Stimulated activated CD8-positive, alpha-beta memory T cell treated with anti-CD3 and anti-CD28 coated beads, Interleukin-12 subunit alpha, Interleukin-12 subunit beta, amount 100 ng/mL, for 24 hours (primary cell): ENCODE measurements at regions not wholly inside any gene's neighbourhood (a gene's known extent, or its start where the extent isn't known, plus 50 kb on each side); places are given as distances from the start of the nearest gene placed in this dataset.
"Not testable (repeated sequence)": the region's sequence is repeated elsewhere in the genome, so short reads cannot be mapped to it uniquely, and the experiment has no call there.

Experiments
- DNase-seq: peaks from one replicate; pipeline ENCODE4 v3.0.0-alpha.2; 2020; ENCODE audit errors: extremely low read depth

DNA sequence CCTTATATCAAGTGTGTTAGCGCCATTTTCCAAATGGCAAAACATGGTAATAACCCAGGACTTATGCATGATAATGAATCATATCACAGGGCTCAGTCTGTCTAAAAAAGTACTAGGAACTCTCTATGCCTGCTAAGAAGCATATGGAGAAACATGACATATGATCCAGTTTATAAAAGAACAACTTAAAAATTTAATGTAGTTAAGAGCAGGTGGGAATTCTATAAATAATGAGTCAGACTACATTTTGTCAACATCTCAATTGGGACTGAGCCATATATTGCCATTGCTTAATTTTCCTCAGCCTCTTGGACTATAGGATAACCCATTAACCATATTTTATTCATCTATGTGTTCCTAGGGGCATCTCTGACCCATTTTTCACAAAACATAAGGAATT, 360.4 kb upstream of the AGA start:
- no peak for DNase-seq

DNA sequence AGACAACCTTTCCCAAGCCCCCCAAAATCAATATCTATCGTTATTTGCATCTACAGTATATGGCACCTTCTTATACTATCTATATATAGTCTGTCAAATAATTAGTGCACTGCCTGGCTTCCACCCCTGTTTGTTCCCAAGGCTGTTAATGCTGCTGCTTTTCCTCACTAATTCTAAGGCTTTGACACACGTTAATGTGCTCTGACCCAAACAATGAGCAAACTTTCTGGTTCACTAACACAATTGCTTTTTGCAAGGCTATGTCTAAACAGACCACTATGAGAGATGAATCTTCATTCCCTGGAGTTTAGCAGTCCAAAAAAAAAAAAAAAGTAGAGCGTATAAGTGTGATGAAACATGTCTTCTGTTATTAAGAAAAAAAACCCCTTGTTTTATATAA, 360.9 kb upstream of the AGA start:
- DNase-seq, result no peak

DNA sequence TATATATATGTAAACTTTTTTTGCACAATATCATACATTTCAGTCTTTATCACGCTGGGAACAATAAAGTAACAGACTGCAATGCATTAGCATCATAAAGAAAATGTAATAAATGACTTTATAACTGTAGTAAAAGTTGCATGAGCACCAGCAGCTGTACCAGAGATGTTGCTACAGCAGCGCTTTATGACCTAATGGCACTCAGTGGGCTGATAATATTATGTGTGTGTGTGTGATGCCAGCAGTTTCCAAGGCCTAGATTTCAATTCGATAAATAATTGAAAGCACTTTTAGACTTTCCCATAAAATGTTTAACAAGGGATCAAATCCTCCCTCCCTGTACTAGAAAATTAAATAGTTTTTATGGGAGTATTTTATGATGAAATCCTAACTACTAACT, 367.6 kb upstream of the AGA start:
- no peak for DNase-seq

DNA sequence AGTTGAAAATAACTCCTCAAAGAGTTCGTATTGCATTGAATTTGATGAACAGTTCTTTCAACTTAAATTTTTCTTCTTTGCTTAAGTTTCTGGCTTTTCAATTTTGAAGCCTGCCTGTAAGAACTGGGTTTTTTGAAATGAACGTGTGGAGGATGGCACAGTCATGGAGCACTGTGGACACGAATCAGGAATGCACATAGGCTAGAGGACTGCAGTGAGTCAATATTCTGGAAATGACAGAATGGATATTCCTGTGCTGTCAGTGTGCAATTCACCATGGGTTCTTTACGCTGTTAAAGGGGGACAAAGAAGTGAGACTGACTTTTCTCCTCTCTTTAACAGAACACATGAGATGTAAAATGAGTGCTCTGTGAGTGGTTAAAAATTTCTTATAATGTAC, 368.0 kb upstream of the AGA start:
- DNase-seq, result no peak

DNA sequence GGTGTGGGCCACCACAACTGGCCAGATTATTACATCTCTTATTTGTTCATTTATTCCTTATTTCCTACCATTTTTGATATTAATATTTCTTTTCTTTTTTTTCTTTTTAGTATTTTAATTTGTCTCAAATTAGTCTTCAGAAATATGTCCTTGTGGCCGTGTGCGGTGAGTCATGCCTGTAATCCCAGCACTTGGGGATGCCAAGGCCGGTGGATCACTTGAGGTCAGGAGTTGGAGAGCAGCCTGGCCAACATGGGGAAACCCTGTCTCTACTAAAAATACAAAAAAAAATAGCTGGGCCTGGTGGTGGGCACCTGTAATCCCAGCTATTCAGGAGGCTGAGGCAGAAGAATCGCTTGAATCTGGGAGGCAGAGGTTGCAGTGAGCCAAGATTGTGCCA, 376.2 kb upstream of the AGA start:
- DNase-seq, result not testable (repeated sequence)

DNA sequence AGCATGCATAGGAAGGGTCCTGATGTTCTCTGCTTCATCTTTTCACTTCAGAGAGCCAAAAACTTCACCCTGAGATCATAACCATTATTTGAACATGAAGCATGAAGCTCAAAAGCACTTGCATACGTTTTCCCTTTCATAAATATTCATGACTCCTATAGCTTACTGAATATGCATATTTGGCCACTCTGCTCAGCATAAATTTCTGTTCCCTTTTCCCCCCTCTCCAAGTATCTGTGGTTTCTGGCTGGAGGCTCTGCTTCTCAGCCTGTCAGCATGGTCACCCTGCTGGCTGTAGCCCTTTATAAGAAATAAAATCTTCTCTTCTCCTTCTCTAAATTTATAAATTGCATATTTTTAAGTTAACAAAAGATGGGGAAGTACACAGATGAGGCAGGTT, 384.7 kb upstream of the AGA start:
- no peak for DNase-seq

DNA sequence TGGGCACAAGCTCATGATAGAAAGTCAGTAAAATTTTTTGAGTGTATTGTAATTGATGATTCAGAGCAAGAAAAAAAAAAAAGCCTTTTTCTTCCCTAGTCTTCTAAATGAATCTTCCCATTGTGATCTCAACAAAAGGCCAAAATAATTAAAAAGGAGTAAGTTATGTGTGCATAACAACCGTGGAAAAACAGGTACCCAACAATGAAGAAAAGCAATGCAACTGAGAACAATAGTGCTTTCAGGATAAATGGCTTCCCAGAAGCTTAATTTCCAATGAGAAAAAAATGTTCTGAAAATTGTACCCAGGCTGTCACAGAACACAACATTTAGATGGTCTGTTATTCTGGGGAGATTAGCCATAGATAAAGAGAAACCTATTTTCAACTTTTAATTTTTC, 399.0 kb upstream of the AGA start:
- DNase-seq, result no peak

DNA sequence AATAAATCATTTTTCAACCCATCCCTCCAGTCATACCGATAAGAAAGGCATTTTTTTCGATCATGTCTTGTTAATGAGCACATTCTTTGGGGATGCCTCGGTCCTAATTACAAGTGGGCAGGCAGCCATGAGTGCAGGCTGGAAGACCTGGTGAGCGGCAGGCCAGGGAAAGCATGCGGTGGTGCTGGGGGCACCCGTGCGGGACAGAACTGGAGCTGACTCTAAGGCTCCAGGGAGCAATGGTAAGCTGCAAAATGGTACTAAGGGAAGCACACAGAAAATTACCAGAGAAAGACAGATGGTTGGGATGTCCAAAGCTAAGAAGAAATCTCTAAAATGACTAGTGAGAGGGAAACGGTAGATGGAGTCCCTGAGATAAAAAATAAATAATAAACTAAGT, 411.0 kb upstream of the AGA start:
- DNase-seq, result no peak

DNA sequence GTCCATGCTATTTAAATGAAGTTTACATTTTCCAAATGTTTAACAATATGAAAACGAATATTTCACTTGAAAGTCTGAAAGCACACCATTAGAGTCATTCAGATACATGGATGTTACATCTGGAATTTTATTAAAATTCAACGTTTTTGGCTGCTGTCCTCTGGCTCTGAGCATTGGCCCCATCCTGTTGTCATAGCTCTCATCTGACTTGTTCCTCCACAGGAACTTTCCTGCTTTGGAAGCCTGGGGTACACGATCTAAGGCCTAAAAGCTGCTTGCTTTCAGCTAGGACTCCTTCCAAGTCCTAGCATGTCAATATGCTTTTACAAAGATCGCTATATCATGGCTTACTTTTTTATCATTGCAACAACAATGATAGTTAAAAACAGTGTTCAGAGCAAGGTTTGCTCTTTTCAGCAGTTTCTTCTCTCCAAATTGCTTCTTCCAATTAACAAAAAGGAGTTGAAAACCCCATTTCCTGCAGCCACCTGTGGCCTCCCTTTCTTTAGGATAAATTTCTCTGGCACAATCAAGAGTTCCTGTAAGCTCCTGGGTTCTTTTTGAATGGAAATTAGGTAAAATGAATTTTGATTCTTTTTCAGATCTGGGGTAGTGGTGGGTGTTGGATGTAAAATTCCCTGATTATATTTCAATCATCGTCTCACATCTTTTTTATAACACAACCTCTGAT, 413.4 kb upstream of the AGA start:
- DNase-seq, result no peak

DNA sequence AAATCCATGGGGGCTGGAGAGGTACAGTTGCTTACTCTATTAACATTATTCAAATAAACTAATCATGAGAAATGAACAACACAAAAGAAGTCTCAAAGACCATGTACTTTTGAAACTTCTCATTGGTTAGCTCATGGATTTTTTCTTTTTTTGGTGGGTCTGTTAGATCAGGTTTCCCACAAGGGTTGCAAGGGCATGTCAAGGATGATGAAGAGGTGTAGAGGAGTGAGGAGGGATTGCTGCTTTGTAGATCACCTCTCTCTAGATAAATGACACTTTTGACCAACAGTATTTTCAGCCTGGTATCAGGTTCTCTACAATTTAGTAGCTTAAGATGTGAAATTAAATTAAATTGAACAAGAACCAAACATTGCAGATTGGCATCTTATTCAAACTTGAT, 417.9 kb upstream of the AGA start:
- DNase-seq, result no peak

DNA sequence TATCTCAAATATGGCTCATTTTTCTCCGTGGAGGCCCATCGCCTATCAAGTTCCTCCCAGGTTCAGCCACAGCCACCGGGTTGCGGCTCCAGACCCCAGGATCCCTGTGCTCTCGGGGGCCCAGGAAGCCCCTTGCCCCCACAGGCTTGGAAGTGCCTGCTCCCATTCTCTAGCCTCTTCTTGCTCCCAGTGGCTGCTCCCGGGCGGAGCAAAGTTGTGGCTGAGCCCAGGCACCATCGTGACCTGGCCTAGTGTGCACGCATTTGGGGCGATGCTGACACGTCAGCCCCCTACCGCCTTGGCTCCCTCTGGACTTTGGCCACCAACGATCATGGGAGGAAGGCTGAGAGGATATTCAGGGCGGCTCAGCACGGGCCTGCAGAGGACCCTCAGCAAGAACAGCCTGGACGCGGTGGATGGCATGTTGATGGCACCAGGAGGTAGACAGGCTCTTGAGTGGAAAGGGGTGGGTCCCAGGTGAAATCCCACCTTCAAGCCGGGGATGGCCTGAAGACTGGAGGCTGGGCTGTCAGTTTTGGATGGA, 419.4 kb upstream of the AGA start:
- no peak for DNase-seq

DNA sequence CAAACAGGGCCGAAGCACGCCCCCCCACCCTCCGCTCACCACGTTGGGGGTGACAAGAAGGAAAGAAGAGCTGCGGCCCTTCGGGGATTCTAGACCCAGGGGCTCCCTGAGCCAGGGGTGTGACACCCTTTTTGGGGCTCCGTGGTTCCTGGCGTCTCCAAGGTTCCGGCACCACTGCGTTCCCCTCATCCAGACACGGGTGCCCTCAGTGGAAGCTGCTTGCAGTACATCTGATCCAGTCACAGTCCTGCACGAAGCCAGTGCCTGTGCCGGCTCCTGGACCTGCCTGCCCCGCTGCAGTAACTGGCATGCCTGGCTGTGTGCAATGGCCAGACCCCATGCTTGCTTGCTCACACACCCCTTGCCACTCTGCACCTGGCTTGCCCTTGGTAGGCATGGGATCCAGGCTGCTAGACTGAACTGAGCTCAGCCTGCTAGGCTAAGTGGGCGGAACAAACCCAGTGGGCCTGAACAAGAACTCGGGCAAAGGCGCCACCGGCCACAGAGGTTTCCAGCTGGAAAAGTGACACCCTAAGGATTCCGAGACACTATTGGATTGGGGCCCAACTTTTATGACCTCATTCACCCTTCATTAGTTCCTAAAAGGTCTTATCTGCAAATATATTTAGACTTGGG, 420.4 kb upstream of the AGA start:
- DNase-seq, result no peak

DNA sequence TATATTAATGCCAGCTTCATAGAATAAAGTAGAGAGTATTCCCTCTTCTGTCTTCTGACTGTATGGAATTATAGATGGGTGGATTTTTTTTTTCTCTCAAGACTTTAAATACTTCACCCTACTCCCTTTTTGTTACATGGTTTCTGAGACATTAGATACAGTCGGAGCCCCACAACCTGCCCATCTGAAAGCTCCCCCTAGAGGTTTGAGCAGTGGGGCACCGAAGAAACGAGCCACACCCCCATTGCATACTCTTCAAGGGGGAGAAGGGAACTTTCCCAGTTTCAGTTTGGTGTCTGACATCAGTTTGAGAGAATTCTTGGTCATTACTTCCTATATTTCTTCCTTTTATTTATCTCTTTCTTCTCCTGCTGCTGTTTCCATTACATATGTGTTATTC, 437.6 kb upstream of the AGA start:
- DNase-seq, result no peak

DNA sequence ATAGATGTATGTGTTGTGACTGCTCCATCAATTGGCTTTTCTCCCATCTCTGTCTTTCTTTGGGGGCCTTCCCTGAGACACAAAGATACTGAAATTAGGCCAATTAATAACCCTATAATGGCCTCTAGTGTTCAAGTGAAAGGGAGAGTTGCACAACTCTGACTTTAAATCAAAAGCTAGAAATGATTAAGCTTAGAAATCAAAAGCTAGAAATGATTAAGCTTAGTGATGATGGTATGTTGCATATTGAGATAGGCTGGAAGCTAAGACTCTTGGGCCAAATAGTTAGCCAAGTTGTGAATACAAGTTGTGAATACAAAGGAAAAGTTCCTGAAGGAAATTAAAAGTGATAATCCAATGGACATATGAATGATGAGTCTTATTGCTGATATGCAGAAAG, 452.9 kb upstream of the AGA start:
- DNase-seq, result no peak

DNA sequence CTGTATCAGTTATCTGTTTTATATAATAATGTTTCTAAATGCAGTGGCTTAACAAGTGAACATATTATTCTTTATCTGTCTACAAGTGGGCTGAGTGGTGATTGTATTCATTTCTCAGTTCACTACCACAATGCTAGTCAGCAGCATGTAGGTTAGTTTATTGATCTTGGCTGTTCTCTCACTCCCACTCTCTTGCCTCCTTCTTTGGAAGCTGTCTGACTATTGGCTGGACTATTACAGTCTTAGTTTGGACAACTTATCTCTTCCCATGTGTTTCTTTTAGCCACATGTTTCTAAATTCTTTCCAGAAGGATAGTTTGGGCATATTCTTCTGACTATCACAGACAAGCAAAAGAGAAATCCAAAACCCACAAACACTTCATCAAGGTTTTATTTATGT, 459.5 kb upstream of the AGA start:
- no peak for DNase-seq

DNA sequence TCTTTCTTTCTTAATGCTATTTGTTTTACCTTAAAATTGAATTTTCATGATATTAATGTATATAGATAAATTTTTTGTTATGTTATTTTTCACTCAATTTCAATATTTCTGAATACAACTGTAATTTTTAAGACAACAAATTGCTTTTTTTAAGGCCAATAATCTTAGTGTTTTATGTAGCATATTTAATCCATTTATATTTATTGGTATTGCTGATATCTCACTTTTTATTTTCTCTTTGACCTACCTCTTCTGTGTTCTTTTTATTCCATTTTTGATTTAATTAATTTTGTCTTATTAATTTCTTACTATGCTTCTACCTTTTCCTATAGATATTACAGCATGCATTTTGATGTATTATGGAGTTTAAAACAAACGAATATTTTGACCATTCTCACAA, 460.1 kb upstream of the AGA start:
- no peak for DNase-seq

DNA sequence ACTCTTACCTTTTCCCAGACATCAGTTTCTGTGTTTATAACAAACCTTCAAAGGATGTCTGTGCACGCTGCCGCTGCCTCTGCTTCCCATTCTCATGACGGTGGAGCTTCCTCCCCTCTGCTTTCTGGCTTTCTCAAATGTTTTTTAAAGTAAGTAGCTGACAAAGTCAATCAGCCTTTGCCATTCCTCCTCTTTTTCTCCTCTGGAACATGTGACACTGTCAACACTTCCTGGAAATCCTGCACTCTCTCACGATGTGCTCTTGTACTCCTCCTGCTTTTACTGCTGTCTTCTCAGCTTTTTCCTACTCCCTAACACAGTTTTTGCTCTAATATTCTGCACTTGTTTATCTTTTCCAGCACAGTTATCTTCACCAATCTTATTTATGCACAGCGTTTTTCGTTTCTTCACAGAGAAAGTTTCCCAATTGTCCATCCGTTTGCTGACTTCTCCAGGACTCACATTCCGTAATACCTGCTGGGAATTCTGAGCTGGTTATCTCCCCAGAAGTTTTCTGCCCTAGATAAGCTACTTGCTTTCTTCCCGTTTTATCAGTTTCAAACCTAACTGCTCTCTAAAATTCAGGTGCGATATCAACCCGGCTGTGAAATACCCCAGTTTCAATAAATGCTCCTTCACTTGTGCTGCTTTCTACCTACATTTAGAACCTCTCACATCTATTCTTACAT, 465.6 kb upstream of the AGA start:
- no peak for DNase-seq

DNA sequence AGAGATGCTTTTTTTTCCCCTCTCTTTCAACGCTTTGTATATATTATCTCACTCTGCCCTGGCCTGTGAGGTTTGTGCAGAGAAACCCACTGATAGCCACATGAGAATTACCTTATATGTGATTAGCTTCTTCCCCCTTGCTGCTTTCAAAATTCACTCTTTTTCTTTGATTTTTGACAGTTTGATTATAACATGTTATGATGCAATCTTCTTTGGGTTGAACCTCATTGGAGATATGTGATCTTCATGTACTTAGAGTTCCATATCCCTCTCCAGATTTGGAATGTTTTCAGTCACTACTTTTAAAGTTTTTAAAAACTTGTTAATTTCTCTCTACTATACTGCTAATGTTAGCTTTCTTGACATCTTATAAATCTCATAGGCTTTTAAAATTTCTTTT, 479.5 kb upstream of the AGA start:
- DNase-seq, result no peak

DNA sequence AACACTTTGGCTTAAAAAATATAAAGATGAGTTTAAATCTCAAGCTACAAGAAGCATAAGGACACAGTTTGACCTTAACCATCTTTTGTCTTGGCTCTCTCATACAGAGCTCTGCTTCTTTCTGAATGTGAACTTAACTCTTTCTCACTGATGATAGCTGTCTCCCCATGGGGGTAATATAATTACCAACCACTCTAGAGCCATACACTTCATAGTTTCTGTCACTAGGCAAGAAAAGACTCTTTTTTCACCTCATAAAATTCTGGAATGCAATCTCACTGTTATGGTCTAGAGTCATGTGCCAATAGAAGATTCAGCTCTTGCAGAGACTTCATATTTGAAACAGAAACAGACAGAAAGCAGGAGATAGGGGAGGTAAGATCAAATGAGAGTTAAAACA, 481.7 kb upstream of the AGA start:
- no peak for DNase-seq

DNA sequence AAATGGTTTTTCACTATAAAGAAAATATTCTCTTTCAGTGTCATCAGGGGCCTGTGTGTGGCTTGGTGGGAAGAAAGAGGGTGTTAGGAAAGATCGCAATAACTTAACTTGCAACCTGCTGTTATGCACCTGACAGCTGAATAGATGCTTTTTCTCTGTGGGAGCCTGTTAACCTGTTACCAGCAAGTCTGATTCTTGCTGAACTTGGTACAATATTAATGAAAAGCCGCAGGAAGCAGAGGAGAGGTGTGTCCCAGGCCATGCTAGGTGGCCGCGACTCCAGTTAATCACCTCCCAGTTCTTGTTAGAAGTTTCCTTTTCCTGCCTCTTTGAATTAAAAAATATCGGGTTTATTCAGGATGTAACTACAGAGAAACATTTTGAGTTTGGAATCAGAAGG, 494.8 kb upstream of the AGA start:
- DNase-seq, result no peak

DNA sequence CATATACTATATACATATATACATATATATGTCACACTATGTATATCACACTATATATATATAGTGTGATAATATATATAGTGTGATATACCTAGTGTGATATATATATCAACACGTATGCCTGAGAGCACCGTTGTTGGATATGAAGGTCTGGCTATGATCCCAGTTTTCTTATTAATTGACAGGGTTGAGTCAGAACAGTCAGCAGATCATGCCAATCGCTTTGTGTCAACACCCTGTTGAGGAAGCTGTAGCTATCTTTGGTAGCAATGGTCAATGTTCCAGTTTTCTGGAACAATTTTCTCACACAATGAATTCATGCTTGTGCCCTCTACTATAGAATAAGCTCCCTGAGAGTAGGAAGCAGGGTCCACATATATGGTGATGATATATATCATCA, 496.0 kb upstream of the AGA start:
- DNase-seq, result no peak

DNA sequence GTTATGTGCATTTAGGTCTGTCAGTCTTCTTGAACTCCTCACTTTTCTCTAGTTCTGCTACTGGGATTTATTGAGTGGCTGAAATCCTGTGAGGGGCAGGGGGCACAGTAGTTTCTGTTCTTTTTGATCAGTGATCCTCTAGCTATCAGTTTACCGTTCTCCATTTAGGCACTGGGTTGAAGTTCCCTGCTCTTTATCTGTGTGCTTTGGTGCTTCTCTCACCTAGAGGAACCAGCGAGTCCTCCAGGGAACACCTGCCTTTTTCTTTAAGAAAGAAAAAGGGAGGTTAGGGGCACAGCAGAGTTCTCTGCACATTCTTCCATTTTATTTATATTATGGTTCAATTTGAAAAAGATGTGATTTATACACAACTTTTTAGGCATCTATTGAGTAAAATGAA, 503.0 kb upstream of the AGA start:
- no peak for DNase-seq

DNA sequence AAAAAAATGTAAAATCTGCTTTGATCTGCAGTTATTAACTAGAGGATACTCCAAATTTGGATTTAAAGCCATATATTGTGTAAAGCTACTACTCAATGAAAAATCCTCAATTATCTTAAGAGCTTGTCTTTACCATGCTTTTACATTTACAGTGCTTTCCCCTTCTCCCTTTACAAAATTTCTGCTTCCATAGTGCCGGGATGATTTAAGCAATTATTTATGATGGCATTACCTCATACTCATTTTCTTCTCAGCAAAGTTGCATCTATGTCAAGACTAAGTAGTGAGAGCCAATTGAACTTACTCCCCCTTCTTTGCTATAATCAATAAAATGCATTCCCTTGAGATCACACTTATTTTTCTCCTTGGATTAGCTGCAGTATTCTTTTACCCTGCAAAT, 505.4 kb upstream of the AGA start:
- DNase-seq, result no peak
